SK-N-SH (cell line): ENCODE measurements at regions not wholly inside any gene's neighbourhood (a gene's known extent, or its start where the extent isn't known, plus 50 kb on each side); places are given as distances from the start of the nearest gene placed in this dataset.
"Not testable (repeated sequence)": the region's sequence is repeated elsewhere in the genome, so short reads cannot be mapped to it uniquely, and the experiment has no call there.

Experiments
- CTCF ChIA-PET: fragments of 300-600, 350-600 bp; formaldehyde crosslinking; extraction: SDS; loops from one replicate; lab custom pipeline; 2021; lab: Yijun Ruan, JAX
- POLR2A ChIA-PET: fragments of 350-600 bp; sonication (Branson Sonifier 250); formaldehyde crosslinking; extraction: SDS; loops from one replicate; lab custom pipeline; 2020; ENCODE audit warnings: antibody characterized with exemption, inconsistent platforms; lab: Yijun Ruan, JAX
- DNase-seq: peaks from one replicate; pipeline ENCODE4 v3.0.0; 2012
- H2AFZ ChIP-seq: fragments of 200-600 bp; sonication (generic); 2 replicates; pipeline ENCODE4 v1.8.1; 2016; ENCODE audit warnings: antibody characterized with exemption, mild to moderate bottlenecking, low read depth
- H3F3A ChIP-seq: fragments of 200-600 bp; sonication (generic); replicated peaks from 2 replicates; pipeline ENCODE3; 2016; ENCODE audit warnings: antibody characterized with exemption, mild to moderate bottlenecking; ENCODE audit not compliant: insufficient read depth
- H3K27ac ChIP-seq, 2 experiments: fragments of 200-500 bp in 1 of 2; fragments of 200-600 bp in 1 of 2; sonication (Bioruptor generic) in 1 of 2; sonication (generic), shearing (Covaris generic) in 1 of 2; 2 replicates each; pipeline versions ENCODE4 v1.5.1 to v1.6.1; 2014 to 2016; ENCODE audit warnings: low read depth in 2 of 2, inconsistent platforms in 1 of 2, low read length in 1 of 2, mild to moderate bottlenecking in 1 of 2, mixed read lengths in 1 of 2
- H3K27me3 ChIP-seq: fragments of 200-600 bp; sonication (generic), shearing (Covaris generic); 2 replicates; pipeline ENCODE4 v1.6.1; 2016; ENCODE audit warnings: mixed run types; ENCODE audit not compliant: insufficient read depth
- H3K36me3 ChIP-seq, 2 experiments: fragments of 200-500 bp in 1 of 2; fragments of 200-600 bp in 1 of 2; sonication (Bioruptor generic) in 1 of 2; sonication (generic) in 1 of 2; replicated peaks in 1 of 2; 2 replicates each; pipeline versions ENCODE3 to v1.5.1; 2014 to 2016; ENCODE audit warnings: low read length in 1 of 2, mild to moderate bottlenecking in 1 of 2; ENCODE audit not compliant: insufficient read depth in 2 of 2, control insufficient read depth in 1 of 2
- H3K4me1 ChIP-seq, 2 experiments: fragments of 200-500 bp in 1 of 2; fragments of 200-600 bp in 1 of 2; sonication (Bioruptor generic) in 1 of 2; sonication (generic), shearing (Covaris generic) in 1 of 2; 2 replicates each; pipeline versions ENCODE4 v1.5.1 to v1.6.1; 2014 to 2016; ENCODE audit warnings: low read depth in 1 of 2, low read length in 1 of 2, mixed run types in 1 of 2; ENCODE audit not compliant: insufficient read depth in 2 of 2, control insufficient read depth in 1 of 2
- H3K4me2 ChIP-seq: fragments of 200-600 bp; sonication (generic), shearing (Covaris generic); 2 replicates; pipeline ENCODE4 v1.6.1; 2017; ENCODE audit warnings: mixed run types
- H3K4me3 ChIP-seq, 2 experiments: fragments of 200-500 bp in 1 of 2; fragments of 200-600 bp in 1 of 2; sonication (Bioruptor generic) in 1 of 2; sonication (generic), shearing (Covaris generic) in 1 of 2; 2 replicates each; pipeline versions ENCODE4 v1.5.1 to v1.8.1; 2014 to 2016; ENCODE audit warnings: low read depth in 2 of 2, inconsistent platforms in 1 of 2, low read length in 1 of 2, mild to moderate bottlenecking in 1 of 2, mixed read lengths in 1 of 2, moderate library complexity in 1 of 2
- H3K79me2 ChIP-seq: fragments of 200-600 bp; sonication (generic); 2 replicates; pipeline ENCODE4 v1.8.1; 2017; ENCODE audit warnings: mild to moderate bottlenecking; ENCODE audit not compliant: insufficient read depth
- H3K9ac ChIP-seq: fragments of 200-600 bp; sonication (generic); 2 replicates; pipeline ENCODE4 v1.6.1; 2017; ENCODE audit warnings: mixed run types
- H3K9me2 ChIP-seq: fragments of 200-600 bp; sonication (generic); 2 replicates; pipeline ENCODE4 v1.6.1; 2017; ENCODE audit warnings: mixed run types
- H3K9me3 ChIP-seq: fragments of 200-600 bp; sonication (generic); 2 replicates; pipeline ENCODE4 v1.6.1; 2017; ENCODE audit warnings: mixed run types, mild to moderate bottlenecking, moderate library complexity
- H4K20me1 ChIP-seq: fragments of 200-600 bp; sonication (generic); 2 replicates; pipeline ENCODE4 v1.6.1; 2017; ENCODE audit warnings: mild to moderate bottlenecking, mixed run types; ENCODE audit not compliant: insufficient read depth
- FOSL2 ChIP-seq: IDR thresholded peaks from 2 replicates; pipeline ENCODE4 v1.4.0; 2012; ENCODE audit warnings: low read depth, mild to moderate bottlenecking, moderate library complexity, borderline replicate concordance
- JUND ChIP-seq: IDR thresholded peaks from 2 replicates; pipeline ENCODE4 v1.4.0; 2012
- WGBS: methylation state at CpG from one replicate; pipeline ENCODE4 v1.1.6; 2017; ENCODE audit warnings: low lambda C conversion rate; 5-methylcytosine and 5-hydroxymethylcytosine counted together

DNA sequence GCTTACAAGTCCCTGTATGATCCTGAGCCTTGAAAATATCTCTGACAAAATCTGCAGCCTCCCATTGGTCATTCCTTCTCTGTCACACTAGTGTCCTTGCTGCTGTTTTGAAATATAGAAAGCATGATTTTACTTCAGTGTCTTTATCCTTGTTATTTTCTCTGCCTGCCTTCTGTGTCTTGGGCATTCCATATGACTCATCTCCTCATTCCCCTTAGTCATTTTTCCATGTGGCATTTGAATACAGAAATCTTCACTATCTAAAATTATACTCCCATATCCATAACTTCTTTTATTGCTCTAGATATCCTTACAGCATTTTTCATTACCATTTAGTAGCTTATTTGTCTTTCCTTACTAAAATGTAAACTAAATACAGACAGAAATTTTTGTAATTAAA, 205.7 kb upstream of the ZNF337 start:
- peak; percentile 32 for TF ChIP-seq JUND
- TF ChIP-seq FOSL2, result peak; percentile 41; the same call in 1 of the 2 replicates
- TF ChIP-seq, all 33 proteins: peak for 2; not testable (repeated sequence) for 31
- POLR2A ChIA-PET, H4K20me1 ChIP-seq, H3K4me1 ChIP-seq, H3K27me3 ChIP-seq, H3K79me2 ChIP-seq, H3K36me3 ChIP-seq, H3K9me3 ChIP-seq, DNase-seq, H3K9ac ChIP-seq, H3K4me3 ChIP-seq, H3K9me2 ChIP-seq, CTCF ChIA-PET: not testable (repeated sequence)
- Histone ChIP-seq H3F3A (peaks cover 12% of the 10 kb centered on the region), H2AFZ (peak overlapping the region; percentile 68; the same call in 1 of the 2 replicates), H3K27ac (peak overlapping the region in 1 of 2 experiments; percentile 65; a peak in 2 of 4 replicates), H3K4me2 (peak overlapping the region; percentile 20; the same call in 1 of the 2 replicates)

DNA sequence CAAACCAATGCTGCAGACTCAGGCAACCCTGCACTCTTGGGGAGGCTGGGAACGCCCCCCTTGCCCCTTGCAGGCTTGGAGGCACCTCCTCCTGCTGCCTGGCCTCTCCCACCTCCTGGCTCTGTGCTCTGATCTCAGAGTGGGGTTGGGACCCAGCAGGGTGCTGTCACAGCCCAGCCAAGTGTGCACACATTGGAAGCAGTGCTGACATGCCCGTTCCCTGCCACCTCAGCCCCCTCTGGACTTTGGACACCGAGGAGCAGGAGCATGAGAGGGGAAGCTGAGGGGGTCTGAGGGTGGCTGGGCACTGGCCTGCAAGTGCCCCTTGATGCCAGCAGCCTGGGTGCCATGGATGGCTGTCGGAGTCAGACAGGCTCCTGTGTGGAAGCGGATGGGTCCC, 202.0 kb upstream of the ZNF337 start:
- H3F3A ChIP-seq, result peaks cover 12% of the 10 kb centered on the region
- H3K4me1 ChIP-seq, H3K4me3 ChIP-seq, H3K9me2 ChIP-seq, H3K36me3 ChIP-seq, CTCF ChIA-PET, H3K27ac ChIP-seq, H3K9ac ChIP-seq, H3K9me3 ChIP-seq, H4K20me1 ChIP-seq, POLR2A ChIA-PET, H3K79me2 ChIP-seq, H3K4me2 ChIP-seq, DNase-seq, H2AFZ ChIP-seq, H3K27me3 ChIP-seq: not testable (repeated sequence)
- 20% methylated on average over 5 of the region's 5 CpGs for WGBS

- H3K9ac ChIP-seq, H3K4me1 ChIP-seq, DNase-seq, H3K9me2 ChIP-seq, H3K27me3 ChIP-seq, H3K4me3 ChIP-seq, H3K9me3 ChIP-seq, CTCF ChIA-PET, H3F3A ChIP-seq, H3K4me2 ChIP-seq, H3K79me2 ChIP-seq, H2AFZ ChIP-seq, POLR2A ChIA-PET, H3K36me3 ChIP-seq, H3K27ac ChIP-seq, H4K20me1 ChIP-seq: not testable (repeated sequence)
- 83% methylated on average over 2 of the region's 2 CpGs for WGBS
Measured at GRCh38 chr20:25879096-25879495, 182.4 kb upstream of the ZNF337 start.

- WGBS, result 76% methylated on average over 13 of the region's 17 CpGs
- CTCF ChIA-PET, H3K9me3 ChIP-seq, DNase-seq, H2AFZ ChIP-seq, H3K79me2 ChIP-seq, H3K27ac ChIP-seq, H3K4me2 ChIP-seq, H3K27me3 ChIP-seq, H4K20me1 ChIP-seq, H3K9ac ChIP-seq, POLR2A ChIA-PET, H3K36me3 ChIP-seq, H3F3A ChIP-seq, H3K9me2 ChIP-seq: not testable (repeated sequence)
- Histone ChIP-seq H3K4me3 (peak overlapping the region in 1 of 2 experiments; percentile 34; a peak in 1 of 4 replicates), H3K4me1 (peaks cover 0 to 12% of the 10 kb centered on the region in 2 experiments; a peak in 1 of 4 replicates)
Measured at GRCh38 chr20:25868650-25868979, 172.0 kb upstream of the ZNF337 start.
